Astrocyte (in vitro differentiated cells and primary cell): ENCODE measurements at regions not wholly inside any gene's neighbourhood (a gene's known extent, or its start where the extent isn't known, plus 50 kb on each side); places are given as distances from the start of the nearest gene placed in this dataset.

Source experiments
- CTCF ChIP-seq: IDR thresholded peaks from 2 replicates; pipeline ENCODE4 v1.5.1; 2011; ENCODE audit warnings: low read depth, mild to moderate bottlenecking, inconsistent platforms, low read length, moderate library complexity; ENCODE audit not compliant: insufficient read depth
- EZH2 ChIP-seq: IDR thresholded peaks from 2 replicates; pipeline ENCODE4 v1.6.1; 2012; ENCODE audit warnings: mild to moderate bottlenecking, low read length, inconsistent platforms; ENCODE audit not compliant: insufficient read depth

GRCh38 chr12:68483592-68484383, 126.9 kb upstream of the RAP1B start:
- TF ChIP-seq CTCF (no peak), EZH2 (no peak)
